ENCODE measurements at regions not wholly inside any gene's neighbourhood (a gene's known extent, or its start where the extent isn't known, plus 50 kb on each side); places are given as distances from the start of the nearest gene placed in this dataset.

GRCh38 chr11:111115890-111116289 is 129.6 kb upstream of the POU2AF2 start:
- H3K36me3 ChIP-seq (ENCODE audit: low read depth, missing control alignments): no peaks in the 10 kb centered on the region
- WGBS, 2 donors: 67 to 96% methylated on average over 1 of the region's 1 CpG
- DNase-seq: no peak
- peak overlapping the region in 1 of 2 donors; percentile 65 for H3K27ac ChIP-seq
- H3K4me1 ChIP-seq: peaks cover 17% of the 10 kb centered on the region
- no peaks in the 10 kb centered on the region for H3K27me3 ChIP-seq
- intact Hi-C loops (cut with DNase I; ENCODE audit: low total_unique reads): no loop called here
- TF ChIP-seq CTCF (IDR thresholded peaks at IDR 0.05): no peak
- no peak for TF ChIP-seq POLR2A (IDR thresholded peaks at IDR 0.05)
- no peaks in the 10 kb centered on the region for H3K9me3 ChIP-seq
- H3K4me3 ChIP-seq: no peak overlapping the region

- Histone ChIP-seq H3K27me3 (no peaks in the 10 kb centered on the region), H3K4me1 (peaks cover 6% of the 10 kb centered on the region), H3K36me3 (ENCODE audit: low read depth, missing control alignments) (no peaks in the 10 kb centered on the region), H3K9me3 (no peaks in the 10 kb centered on the region), H3K4me3 (no peak overlapping the region), H3K27ac (no peak overlapping the region)
- intact Hi-C loops (cut with DNase I; ENCODE audit: low total_unique reads): no loop called here
- TF ChIP-seq POLR2A (IDR thresholded peaks at IDR 0.05): no peak
- no peak for TF ChIP-seq CTCF (IDR thresholded peaks at IDR 0.05)
- no peak for DNase-seq
Measured at GRCh38 chr11:111114091-111114490, 131.4 kb upstream of the POU2AF2 start.

GRCh38 chr11:111112614-111113013 is 132.9 kb upstream of the POU2AF2 start:
- Histone ChIP-seq H3K9me3 (no peaks in the 10 kb centered on the region), H3K4me1 (peaks cover 6% of the 10 kb centered on the region), H3K36me3 (ENCODE audit: low read depth, missing control alignments) (no peaks in the 10 kb centered on the region), H3K27me3 (no peaks in the 10 kb centered on the region), H3K4me3 (no peak overlapping the region), H3K27ac (no peak overlapping the region)
- no peak for TF ChIP-seq POLR2A (IDR thresholded peaks at IDR 0.05)
- no peak for TF ChIP-seq CTCF (IDR thresholded peaks at IDR 0.05)
- DNase-seq: no peak
- WGBS, 2 donors: 53 to 75% methylated on average over 1 of the region's 1 CpG
- intact Hi-C loops (cut with DNase I; ENCODE audit: low total_unique reads): no loop called here

GRCh38 chr11:111107501-111107900 is 138.0 kb upstream of the POU2AF2 start:
- no peaks in the 10 kb centered on the region for H3K4me1 ChIP-seq
- intact Hi-C loops (cut with DNase I; ENCODE audit: low total_unique reads): no loop called here
- no peak for TF ChIP-seq CTCF (IDR thresholded peaks at IDR 0.05)
- TF ChIP-seq POLR2A (IDR thresholded peaks at IDR 0.05): no peak
- H3K27me3 ChIP-seq: no peaks in the 10 kb centered on the region
- no peak overlapping the region for H3K4me3 ChIP-seq
- no peak for DNase-seq
- no peaks in the 10 kb centered on the region for H3K36me3 ChIP-seq (ENCODE audit: low read depth, missing control alignments)
- H3K27ac ChIP-seq: no peak overlapping the region
- H3K9me3 ChIP-seq: no peaks in the 10 kb centered on the region

GRCh38 chr11:111106641-111107040 is 138.9 kb upstream of the POU2AF2 start:
- Histone ChIP-seq H3K4me3 (no peak overlapping the region), H3K9me3 (no peaks in the 10 kb centered on the region), H3K27me3 (no peaks in the 10 kb centered on the region), H3K27ac (no peak overlapping the region), H3K36me3 (ENCODE audit: low read depth, missing control alignments) (no peaks in the 10 kb centered on the region), H3K4me1 (no peaks in the 10 kb centered on the region)
- intact Hi-C loops (cut with DNase I; ENCODE audit: low total_unique reads): no loop called here
- WGBS, 2 donors: 90 to 93% methylated on average over 2 of the region's 2 CpGs
- DNase-seq: no peak
- TF ChIP-seq CTCF (IDR thresholded peaks at IDR 0.05): no peak
- TF ChIP-seq POLR2A (IDR thresholded peaks at IDR 0.05): no peak

All from testis (tissue), 2 donors.